Mesodermal cell (in vitro differentiated cells): ENCODE measurements at regions not wholly inside any gene's neighbourhood (a gene's known extent, or its start where the extent isn't known, plus 50 kb on each side); places are given as distances from the start of the nearest gene placed in this dataset.

Experiments used
- H3K27ac ChIP-seq: 2 replicates; pipeline ENCODE4 v1.7.0; 2013; ENCODE audit warnings: mild to moderate bottlenecking, low read depth, low read length, moderate library complexity; ENCODE audit not compliant: severe bottlenecking
- H3K36me3 ChIP-seq: 2 replicates; pipeline ENCODE4 v1.7.1; 2013; ENCODE audit warnings: mild to moderate bottlenecking, low read length, moderate library complexity; ENCODE audit not compliant: control insufficient read depth, insufficient read depth
- H3K4me1 ChIP-seq: one replicate; pipeline ENCODE4 v1.7.1; 2013; ENCODE audit warnings: mild to moderate bottlenecking, low read length; ENCODE audit not compliant: insufficient read depth, control insufficient read depth, poor library complexity, severe bottlenecking
- H3K4me3 ChIP-seq: 2 replicates; pipeline ENCODE4 v1.7.0; 2013; ENCODE audit warnings: low read length, control low read depth, mild to moderate bottlenecking; ENCODE audit not compliant: insufficient read depth, poor library complexity, severe bottlenecking; ENCODE audit errors: extremely low read depth
- H3K9me3 ChIP-seq: 2 replicates; pipeline ENCODE4 v1.7.1; 2013; ENCODE audit warnings: mild to moderate bottlenecking, low read length, moderate library complexity; ENCODE audit not compliant: control insufficient read depth
- WGBS, 2 experiments: methylation state at CpG; one replicate each; pipeline ENCODE4 v1.1.5; 2013; ENCODE audit warnings: missing lambda C conversion rate in 2 of 2; ENCODE audit not compliant: insufficient coverage in 2 of 2; 5-methylcytosine and 5-hydroxymethylcytosine counted together

GRCh38 chr3:84906065-84906464 lies 52.7 kb upstream of the CADM2 start:
- H3K4me1 ChIP-seq: no peaks in the 10 kb centered on the region
- WGBS, 2 experiments: 78 to 97% methylated on average over 4 to 6 of the region's 6 CpGs

More at GRCh38 chr3:84906065-84906464, 52.7 kb upstream of the CADM2 start:
- Histone ChIP-seq H3K27ac (no peak overlapping the region), H3K36me3 (no peaks in the 10 kb centered on the region), H3K9me3 (peaks cover 7% of the 10 kb centered on the region), H3K4me3 (no peak overlapping the region)
